ENCODE measurements at regions not wholly inside any gene's neighbourhood (a gene's known extent, or its start where the extent isn't known, plus 50 kb on each side); places are given as distances from the start of the nearest gene placed in this dataset.

- TF ChIP-seq CTCF (IDR thresholded peaks at IDR 0.05) (no peak), POLR2A (IDR thresholded peaks at IDR 0.05) (no peak)
Measured at GRCh38 chr3:103009609-103010008, 574.8 kb downstream of the ZPLD1 start.
